Parathyroid adenoma (tissue), 2 donors: ENCODE measurements at regions not wholly inside any gene's neighbourhood (a gene's known extent, or its start where the extent isn't known, plus 50 kb on each side); places are given as distances from the start of the nearest gene placed in this dataset.

Source experiments
- H2AFZ ChIP-seq: fragments of 300-600 bp; sonication (generic); one replicate; pipeline ENCODE4 v1.7.0; 2017; ENCODE audit warnings: antibody characterized with exemption, mild to moderate bottlenecking
- H3K27ac ChIP-seq: fragments of 300-600 bp; sonication (generic); one replicate; pipeline ENCODE4 v1.7.0; 2017
- H3K27me3 ChIP-seq: fragments of 300-600 bp; sonication (generic); one replicate; pipeline ENCODE4 v1.7.0; 2017; ENCODE audit warnings: low read length; ENCODE audit not compliant: control insufficient read depth, insufficient read depth
- H3K36me3 ChIP-seq: fragments of 300-600 bp; sonication (generic); one replicate; pipeline ENCODE4 v1.7.0; 2017; ENCODE audit warnings: low read length; ENCODE audit not compliant: control insufficient read depth, insufficient read depth
- H3K4me1 ChIP-seq: fragments of 300-600 bp; sonication (generic); one replicate; pipeline ENCODE4 v1.7.0; 2017; ENCODE audit warnings: control low read depth
- H3K4me2 ChIP-seq: fragments of 300-600 bp; sonication (generic); one replicate; pipeline ENCODE4 v1.7.0; 2017; ENCODE audit warnings: low read length
- H3K4me3 ChIP-seq: fragments of 300-600 bp; sonication (generic); one replicate; pipeline ENCODE4 v1.7.0; 2017; ENCODE audit warnings: low read depth, low read length
- H3K79me2 ChIP-seq: fragments of 300-600 bp; sonication (generic); one replicate; pipeline ENCODE4 v1.7.0; 2017; ENCODE audit warnings: control low read depth
- H3K9ac ChIP-seq: fragments of 300-600 bp; sonication (generic); one replicate; pipeline ENCODE4 v1.7.0; 2017; ENCODE audit warnings: mild to moderate bottlenecking
- H3K9me3 ChIP-seq: fragments of 300-600 bp; sonication (generic); one replicate; pipeline ENCODE4 v1.7.0; 2017; ENCODE audit warnings: low read length; ENCODE audit not compliant: control insufficient read depth
- TF ChIP-seq, protein P1 (sequence below): fragments of 300-600 bp; sonication (generic); IDR thresholded peaks from one replicate; pipeline ENCODE4 v1.7.0; 2017; ENCODE audit warnings: antibody characterized with exemption, mild to moderate bottlenecking
- donor health status: primary hyperparathyroidism.

DNA sequence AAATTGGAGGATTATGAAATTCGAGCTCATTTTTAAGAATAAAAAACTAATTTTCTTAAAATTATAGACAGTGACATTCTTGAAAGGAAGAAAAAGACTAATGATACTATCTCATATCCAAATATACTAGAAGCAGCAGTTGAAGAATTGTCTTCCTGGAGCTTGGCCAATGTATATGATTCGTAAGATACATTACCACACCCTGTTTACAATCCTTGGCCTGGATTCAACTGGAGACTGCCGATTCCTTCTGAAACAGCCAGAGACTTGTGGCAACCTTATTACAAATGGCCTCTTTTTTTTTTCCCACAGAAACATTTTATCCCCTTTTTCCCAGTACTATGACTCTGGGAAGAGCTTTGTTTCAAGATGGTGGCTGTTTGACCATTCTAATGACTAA, 571.2 kb upstream of the FAT1 start:
- H3K79me2 ChIP-seq = no peaks in the 10 kb centered on the region
- TF ChIP-seq, protein P1, sequence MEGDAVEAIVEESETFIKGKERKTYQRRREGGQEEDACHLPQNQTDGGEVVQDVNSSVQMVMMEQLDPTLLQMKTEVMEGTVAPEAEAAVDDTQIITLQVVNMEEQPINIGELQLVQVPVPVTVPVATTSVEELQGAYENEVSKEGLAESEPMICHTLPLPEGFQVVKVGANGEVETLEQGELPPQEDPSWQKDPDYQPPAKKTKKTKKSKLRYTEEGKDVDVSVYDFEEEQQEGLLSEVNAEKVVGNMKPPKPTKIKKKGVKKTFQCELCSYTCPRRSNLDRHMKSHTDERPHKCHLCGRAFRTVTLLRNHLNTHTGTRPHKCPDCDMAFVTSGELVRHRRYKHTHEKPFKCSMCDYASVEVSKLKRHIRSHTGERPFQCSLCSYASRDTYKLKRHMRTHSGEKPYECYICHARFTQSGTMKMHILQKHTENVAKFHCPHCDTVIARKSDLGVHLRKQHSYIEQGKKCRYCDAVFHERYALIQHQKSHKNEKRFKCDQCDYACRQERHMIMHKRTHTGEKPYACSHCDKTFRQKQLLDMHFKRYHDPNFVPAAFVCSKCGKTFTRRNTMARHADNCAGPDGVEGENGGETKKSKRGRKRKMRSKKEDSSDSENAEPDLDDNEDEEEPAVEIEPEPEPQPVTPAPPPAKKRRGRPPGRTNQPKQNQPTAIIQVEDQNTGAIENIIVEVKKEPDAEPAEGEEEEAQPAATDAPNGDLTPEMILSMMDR = no peak
- H3K4me3 ChIP-seq = no peak overlapping the region
- H3K36me3 ChIP-seq = no peaks in the 10 kb centered on the region
- no peak overlapping the region for H2AFZ ChIP-seq
- H3K4me1 ChIP-seq = no peaks in the 10 kb centered on the region
- no peak overlapping the region for H3K9ac ChIP-seq
- no peak overlapping the region for H3K4me2 ChIP-seq
- no peaks in the 10 kb centered on the region for H3K9me3 ChIP-seq
- no peak overlapping the region for H3K27ac ChIP-seq
- no peaks in the 10 kb centered on the region for H3K27me3 ChIP-seq

DNA sequence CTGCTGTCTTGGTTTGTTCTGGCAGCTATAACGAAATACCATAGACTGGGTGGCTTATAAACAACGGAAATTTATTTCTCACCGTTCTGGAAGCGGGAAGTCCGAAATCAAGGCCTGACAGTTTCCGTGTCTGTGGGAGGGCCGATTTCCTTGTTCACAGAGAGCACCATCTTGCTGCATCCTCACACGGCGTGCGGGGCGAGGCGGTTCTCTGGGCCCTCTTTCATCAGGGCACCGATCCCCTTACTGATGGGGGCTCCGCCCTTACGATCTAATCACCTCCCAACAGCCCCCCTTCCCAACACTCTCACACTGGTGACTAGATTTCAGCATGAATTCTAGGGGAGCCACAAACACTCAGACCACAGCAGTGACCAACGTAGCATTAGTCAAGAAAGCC, 578.3 kb upstream of the FAT1 start:
- H3K27ac ChIP-seq = no peak overlapping the region
- TF ChIP-seq, protein P1 = no peak
- H3K9me3 ChIP-seq = no peaks in the 10 kb centered on the region
- no peaks in the 10 kb centered on the region for H3K4me1 ChIP-seq
- H2AFZ ChIP-seq = no peak overlapping the region
- no peak overlapping the region for H3K4me3 ChIP-seq
- no peaks in the 10 kb centered on the region for H3K36me3 ChIP-seq
- H3K9ac ChIP-seq = no peak overlapping the region
- H3K79me2 ChIP-seq = no peaks in the 10 kb centered on the region
- no peaks in the 10 kb centered on the region for H3K27me3 ChIP-seq
- H3K4me2 ChIP-seq = no peak overlapping the region

DNA sequence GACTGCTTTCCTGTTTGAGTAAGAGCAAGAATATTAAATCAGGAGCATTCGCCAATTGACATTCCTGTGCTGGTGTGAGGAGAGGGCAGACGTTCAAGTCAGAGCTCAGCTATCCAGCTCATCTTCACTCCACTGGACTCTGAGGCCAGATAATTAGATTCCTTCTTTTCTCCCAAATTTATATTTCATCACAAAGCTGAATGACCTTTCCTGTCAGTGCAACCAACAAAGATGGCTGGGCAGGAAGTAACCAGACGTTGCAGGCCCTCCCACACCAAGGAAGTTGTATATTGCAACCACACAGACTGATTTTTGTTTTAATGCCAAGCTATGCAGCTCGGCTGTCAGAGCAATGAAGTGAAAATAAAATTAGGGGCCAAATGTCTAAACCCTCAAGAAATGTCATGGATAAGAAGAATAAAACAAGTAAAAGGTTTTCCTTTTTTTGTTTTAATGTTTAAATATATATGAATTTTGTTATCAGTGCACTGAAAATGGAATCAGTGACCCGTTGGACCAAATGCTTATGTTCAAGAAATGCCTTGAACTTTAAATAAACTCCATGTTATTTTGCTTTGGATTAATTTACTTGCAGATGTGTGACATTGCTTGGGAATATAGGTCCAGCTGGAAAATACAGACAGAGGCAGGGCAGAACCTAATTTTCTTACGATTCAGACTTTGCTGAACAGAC, 578.9 kb upstream of the FAT1 start:
- H3K4me1 ChIP-seq = no peaks in the 10 kb centered on the region
- H3K4me3 ChIP-seq = no peak overlapping the region
- no peaks in the 10 kb centered on the region for H3K9me3 ChIP-seq
- H3K27ac ChIP-seq = no peak overlapping the region
- H3K4me2 ChIP-seq = no peak overlapping the region
- H3K79me2 ChIP-seq = no peaks in the 10 kb centered on the region
- H3K27me3 ChIP-seq = no peaks in the 10 kb centered on the region
- no peak overlapping the region for H3K9ac ChIP-seq
- H3K36me3 ChIP-seq = no peaks in the 10 kb centered on the region
- no peak overlapping the region for H2AFZ ChIP-seq
- TF ChIP-seq, protein P1 = no peak

DNA sequence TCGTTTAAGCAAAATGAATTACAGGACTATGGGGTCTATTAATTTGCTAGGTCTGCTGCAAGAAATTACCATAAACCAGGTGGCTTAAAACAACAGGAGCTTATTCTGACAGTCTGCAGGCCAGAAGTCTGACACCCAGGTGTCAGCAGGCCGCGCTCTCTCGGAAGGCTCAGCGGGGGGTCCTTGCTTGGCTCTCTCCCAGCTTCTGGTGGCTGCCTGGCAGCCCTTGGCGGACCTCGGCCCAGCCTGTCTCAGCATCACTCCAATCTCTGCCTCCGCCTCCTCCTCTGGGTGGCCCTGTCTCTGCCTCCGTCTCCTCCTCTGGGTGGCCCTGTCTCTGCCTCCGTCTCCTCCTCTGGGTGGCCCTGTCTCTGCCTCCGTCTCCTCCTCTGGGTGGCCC, 580.5 kb upstream of the FAT1 start:
- Histone ChIP-seq H3K27me3 (no peaks in the 10 kb centered on the region), H3K4me3 (no peak overlapping the region), H3K9ac (no peak overlapping the region), H3K27ac (no peak overlapping the region), H3K36me3 (no peaks in the 10 kb centered on the region), H3K4me1 (no peaks in the 10 kb centered on the region), H2AFZ (no peak overlapping the region), H3K4me2 (no peak overlapping the region), H3K79me2 (no peaks in the 10 kb centered on the region), H3K9me3 (no peaks in the 10 kb centered on the region)
- TF ChIP-seq, protein P1 = no peak

DNA sequence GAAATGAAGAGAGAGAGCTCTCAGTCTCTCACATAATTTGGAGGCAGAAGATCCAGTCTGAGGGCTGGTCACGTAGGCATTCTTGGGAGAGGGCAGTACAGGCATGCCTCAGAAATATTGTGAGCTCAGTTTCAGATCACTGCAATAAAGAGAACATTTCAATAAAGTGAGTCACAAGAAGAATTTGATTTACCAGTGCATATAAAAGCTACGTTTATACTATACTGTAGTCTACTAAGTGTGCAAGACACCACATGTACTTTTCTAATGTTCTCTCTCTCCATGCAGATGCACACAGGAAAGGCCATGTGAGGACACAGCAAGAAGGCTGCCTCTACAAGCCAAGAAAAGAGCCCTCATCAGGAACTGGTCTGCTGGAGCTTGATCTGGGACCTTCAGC, 583.5 kb upstream of the FAT1 start:
- Histone ChIP-seq H3K27ac (no peak overlapping the region), H3K27me3 (no peaks in the 10 kb centered on the region), H3K4me1 (no peaks in the 10 kb centered on the region), H3K36me3 (no peaks in the 10 kb centered on the region), H3K4me2 (no peak overlapping the region), H3K79me2 (no peaks in the 10 kb centered on the region), H2AFZ (no peak overlapping the region), H3K4me3 (no peak overlapping the region), H3K9me3 (no peaks in the 10 kb centered on the region), H3K9ac (no peak overlapping the region)
- TF ChIP-seq, protein P1 = no peak
